Parathyroid adenoma (tissue), 2 donors: ENCODE measurements at regions not wholly inside any gene's neighbourhood (a gene's known extent, or its start where the extent isn't known, plus 50 kb on each side); places are given as distances from the start of the nearest gene placed in this dataset.

Experiments
- H2AFZ ChIP-seq: fragments of 300-600 bp; sonication (generic); one replicate; pipeline ENCODE4 v1.7.0; 2017; ENCODE audit warnings: antibody characterized with exemption, mild to moderate bottlenecking
- H3K27ac ChIP-seq: fragments of 300-600 bp; sonication (generic); one replicate; pipeline ENCODE4 v1.7.0; 2017
- H3K27me3 ChIP-seq: fragments of 300-600 bp; sonication (generic); one replicate; pipeline ENCODE4 v1.7.0; 2017; ENCODE audit warnings: low read length; ENCODE audit not compliant: control insufficient read depth, insufficient read depth
- H3K36me3 ChIP-seq: fragments of 300-600 bp; sonication (generic); one replicate; pipeline ENCODE4 v1.7.0; 2017; ENCODE audit warnings: low read length; ENCODE audit not compliant: control insufficient read depth, insufficient read depth
- H3K4me1 ChIP-seq: fragments of 300-600 bp; sonication (generic); one replicate; pipeline ENCODE4 v1.7.0; 2017; ENCODE audit warnings: control low read depth
- H3K4me2 ChIP-seq: fragments of 300-600 bp; sonication (generic); one replicate; pipeline ENCODE4 v1.7.0; 2017; ENCODE audit warnings: low read length
- H3K4me3 ChIP-seq: fragments of 300-600 bp; sonication (generic); one replicate; pipeline ENCODE4 v1.7.0; 2017; ENCODE audit warnings: low read depth, low read length
- H3K79me2 ChIP-seq: fragments of 300-600 bp; sonication (generic); one replicate; pipeline ENCODE4 v1.7.0; 2017; ENCODE audit warnings: control low read depth
- H3K9ac ChIP-seq: fragments of 300-600 bp; sonication (generic); one replicate; pipeline ENCODE4 v1.7.0; 2017; ENCODE audit warnings: mild to moderate bottlenecking
- H3K9me3 ChIP-seq: fragments of 300-600 bp; sonication (generic); one replicate; pipeline ENCODE4 v1.7.0; 2017; ENCODE audit warnings: low read length; ENCODE audit not compliant: control insufficient read depth
- CTCF ChIP-seq: fragments of 300-600 bp; sonication (generic); IDR thresholded peaks from one replicate; pipeline ENCODE4 v1.7.0; 2017; ENCODE audit warnings: antibody characterized with exemption, mild to moderate bottlenecking
- donor health status: primary hyperparathyroidism.

GRCh38 chr1:69320757-69321211, 246.9 kb upstream of the LRRC7 start:
- no peak overlapping the region for H2AFZ ChIP-seq
- no peak overlapping the region for H3K4me2 ChIP-seq
- no peaks in the 10 kb centered on the region for H3K36me3 ChIP-seq
- no peaks in the 10 kb centered on the region for H3K4me1 ChIP-seq
- no peaks in the 10 kb centered on the region for H3K9me3 ChIP-seq
- TF ChIP-seq CTCF: no peak
- no peaks in the 10 kb centered on the region for H3K27me3 ChIP-seq
- H3K79me2 ChIP-seq: no peaks in the 10 kb centered on the region
- H3K9ac ChIP-seq: no peak overlapping the region
- H3K4me3 ChIP-seq: no peak overlapping the region
- H3K27ac ChIP-seq: no peak overlapping the region

DNA sequence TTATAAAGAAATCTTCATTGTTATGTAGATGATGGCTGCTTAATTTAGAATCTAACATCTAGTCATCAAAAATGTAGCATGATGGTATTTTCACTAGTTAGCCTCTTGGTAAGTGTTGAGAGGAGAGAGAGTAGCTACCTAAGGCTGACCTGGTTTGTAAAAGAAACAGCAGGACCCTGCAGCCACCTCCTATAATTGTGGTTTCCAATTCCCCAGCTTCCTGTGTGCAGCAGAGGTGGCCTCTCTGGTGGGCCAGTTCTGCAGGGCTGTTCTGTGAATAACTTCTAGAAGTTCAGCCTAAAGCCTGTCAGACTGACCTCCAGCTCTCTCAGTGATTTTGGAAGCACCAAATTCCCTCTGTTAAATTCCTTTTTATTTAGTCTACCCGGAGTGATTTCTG, 246.4 kb upstream of the LRRC7 start:
- no peak overlapping the region for H3K27ac ChIP-seq
- no peaks in the 10 kb centered on the region for H3K27me3 ChIP-seq
- H3K79me2 ChIP-seq: no peaks in the 10 kb centered on the region
- H3K9ac ChIP-seq: no peak overlapping the region
- no peak for TF ChIP-seq CTCF
- no peaks in the 10 kb centered on the region for H3K9me3 ChIP-seq
- no peaks in the 10 kb centered on the region for H3K36me3 ChIP-seq
- no peaks in the 10 kb centered on the region for H3K4me1 ChIP-seq
- no peak overlapping the region for H3K4me2 ChIP-seq
- no peak overlapping the region for H2AFZ ChIP-seq
- no peak overlapping the region for H3K4me3 ChIP-seq

- Histone ChIP-seq H3K27me3 (no peaks in the 10 kb centered on the region), H3K36me3 (no peaks in the 10 kb centered on the region), H3K4me1 (no peaks in the 10 kb centered on the region), H3K27ac (no peak overlapping the region), H3K4me2 (no peak overlapping the region), H2AFZ (no peak overlapping the region), H3K4me3 (no peak overlapping the region), H3K9ac (no peak overlapping the region), H3K9me3 (no peaks in the 10 kb centered on the region), H3K79me2 (no peaks in the 10 kb centered on the region)
- TF ChIP-seq CTCF: no peak
These were observed 239.5 kb upstream of the LRRC7 start for GRCh38 chr1:69328186-69328585.

DNA sequence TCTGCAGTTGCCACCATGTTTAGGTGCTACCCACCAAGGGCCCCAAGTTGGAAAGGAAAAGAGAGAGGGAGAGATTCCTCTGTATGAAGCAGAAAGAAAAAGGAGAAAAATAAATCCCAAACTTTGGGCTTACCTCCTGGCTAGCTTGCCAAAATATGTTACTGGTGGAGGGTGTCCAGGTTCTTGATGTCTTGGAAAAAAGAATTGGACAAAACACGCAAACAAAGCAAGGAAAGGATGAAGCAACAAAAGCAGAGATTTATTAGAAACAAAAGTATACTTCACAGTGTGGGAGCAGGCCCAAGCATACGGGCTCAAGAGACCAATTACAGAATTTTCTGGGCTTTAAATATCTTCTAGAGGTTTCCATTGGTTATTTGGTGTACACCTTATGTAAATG, 204.5 kb upstream of the LRRC7 start:
- Histone ChIP-seq H3K4me1 (no peaks in the 10 kb centered on the region), H3K9me3 (no peaks in the 10 kb centered on the region), H3K36me3 (no peaks in the 10 kb centered on the region), H3K9ac (no peak overlapping the region), H3K4me2 (no peak overlapping the region), H2AFZ (no peak overlapping the region), H3K27ac (no peak overlapping the region), H3K27me3 (no peaks in the 10 kb centered on the region), H3K4me3 (no peak overlapping the region), H3K79me2 (no peaks in the 10 kb centered on the region)
- no peak for TF ChIP-seq CTCF

DNA sequence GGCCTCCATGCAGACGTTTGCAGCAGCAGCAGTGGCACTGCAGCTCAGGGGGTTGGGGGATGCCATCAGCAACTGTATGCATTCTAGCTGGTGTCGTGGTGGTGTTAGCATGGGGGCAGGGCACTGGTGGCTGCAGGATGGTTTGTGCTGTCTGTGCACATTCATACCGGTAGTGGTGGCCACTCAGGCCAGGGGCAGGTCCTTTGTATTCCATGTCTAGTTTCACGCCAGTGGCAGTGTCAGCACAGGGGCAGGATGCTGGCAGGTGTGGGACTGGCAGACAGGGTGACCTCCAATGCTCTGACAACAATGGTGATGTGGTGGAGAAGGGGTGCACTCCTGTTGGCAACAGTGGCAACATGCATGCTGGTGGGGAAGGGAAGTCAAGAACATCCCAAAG, 194.2 kb upstream of the LRRC7 start:
- Histone ChIP-seq H3K4me2 (no peak overlapping the region), H3K9ac (no peak overlapping the region), H2AFZ (no peak overlapping the region), H3K36me3 (no peaks in the 10 kb centered on the region), H3K9me3 (no peaks in the 10 kb centered on the region), H3K79me2 (no peaks in the 10 kb centered on the region), H3K4me3 (no peak overlapping the region), H3K4me1 (no peaks in the 10 kb centered on the region), H3K27me3 (no peaks in the 10 kb centered on the region), H3K27ac (no peak overlapping the region)
- no peak for TF ChIP-seq CTCF
